ENCODE measurements at regions not wholly inside any gene's neighbourhood (a gene's known extent, or its start where the extent isn't known, plus 50 kb on each side); places are given as distances from the start of the nearest gene placed in this dataset.
"Not testable (repeated sequence)": the region's sequence is repeated elsewhere in the genome, so short reads cannot be mapped to it uniquely, and the experiment has no call there.

- DNase-seq: no peak
Observed at GRCh38 chr6:144744720-144745119, 459.6 kb downstream of the UTRN start.

DNA sequence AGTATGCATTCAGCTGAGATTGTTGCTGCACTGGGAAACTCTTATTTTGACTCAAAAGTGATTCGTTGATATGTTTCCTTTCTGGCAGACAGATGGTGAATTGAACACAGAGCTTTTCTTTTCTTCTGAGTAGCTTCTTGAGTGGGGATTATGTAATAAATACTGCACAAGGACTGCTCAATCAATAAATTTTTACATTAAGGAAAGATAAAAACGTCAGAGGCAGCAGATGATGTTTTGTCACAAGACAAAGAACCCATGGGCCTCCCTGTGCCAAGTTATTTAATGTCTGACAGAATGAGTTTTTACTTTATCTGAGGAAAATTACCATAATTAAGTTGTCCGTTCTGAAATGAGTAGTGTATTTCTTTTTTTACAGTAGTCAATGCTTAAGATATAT, 460.3 kb downstream of the UTRN start:
- DNase-seq: no peak

GRCh38 chr6:144746902-144747469, 461.9 kb downstream of the UTRN start:
- no peak for DNase-seq

DNA sequence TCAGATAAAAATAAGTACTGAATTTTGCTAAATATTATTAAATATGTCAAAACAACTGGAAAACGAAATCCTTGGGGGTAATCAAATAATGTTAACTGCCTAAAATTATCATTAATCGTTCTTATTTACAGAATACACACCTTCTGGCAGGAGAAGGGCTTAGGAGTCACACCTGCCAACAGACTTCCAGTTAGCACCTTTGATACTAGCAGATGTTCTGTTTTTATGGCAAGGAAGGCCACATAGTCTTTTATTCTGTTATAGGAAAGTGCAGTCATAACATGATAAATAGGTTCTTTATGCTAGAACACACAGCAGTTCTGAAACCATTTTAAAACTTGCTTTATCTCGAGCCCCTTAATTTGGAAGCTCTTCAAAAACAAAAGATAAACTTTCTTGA, 464.1 kb downstream of the UTRN start:
- no peak for DNase-seq

- no peak for DNase-seq
Observed at GRCh38 chr6:144753023-144753705, 468.0 kb downstream of the UTRN start.

DNA sequence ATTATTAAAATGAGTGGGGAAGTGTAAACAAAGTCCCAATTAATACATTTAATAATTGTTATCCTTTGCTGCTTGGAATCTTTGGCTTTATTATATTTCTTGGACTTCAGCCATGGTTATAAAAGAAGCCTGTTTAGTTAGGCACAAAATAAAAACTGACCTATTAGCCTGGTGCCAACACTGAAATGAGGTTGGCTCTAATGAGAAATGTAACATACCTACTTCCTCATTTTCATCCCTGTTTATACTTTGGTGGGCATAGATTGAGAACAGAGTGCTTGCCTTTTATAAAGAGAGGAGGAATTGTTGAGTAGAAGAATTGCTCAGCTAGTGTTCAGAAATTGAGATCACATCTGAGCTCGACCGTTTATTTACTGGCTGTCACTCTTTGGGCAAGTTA, 471.3 kb downstream of the UTRN start:
- no peak for DNase-seq

- no peak for DNase-seq
Observed at GRCh38 chr6:144757299-144757698, 472.2 kb downstream of the UTRN start.

GRCh38 chr6:144757730-144758129, 472.6 kb downstream of the UTRN start:
- no peak for DNase-seq

DNA sequence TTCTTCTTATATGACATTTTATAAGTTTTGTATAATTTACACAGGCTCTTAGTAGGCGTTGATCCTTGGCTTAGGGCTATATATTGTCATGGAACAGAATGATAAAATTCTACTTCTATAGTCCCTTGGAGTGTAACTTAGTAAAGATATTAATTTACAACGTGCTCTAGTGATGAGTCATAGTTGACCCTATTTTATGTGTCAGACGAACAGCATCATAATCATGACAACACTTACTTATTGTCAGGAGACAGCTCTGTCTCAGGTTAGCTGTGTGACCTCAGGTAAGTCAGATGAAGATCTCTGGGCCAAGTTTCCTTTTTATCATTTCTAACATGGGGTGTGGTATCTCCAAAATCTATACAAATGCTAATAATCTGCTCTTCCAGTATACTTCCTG, 473.5 kb downstream of the UTRN start:
- DNase-seq: no peak

GRCh38 chr6:144762469-144762868, 477.3 kb downstream of the UTRN start:
- no peak for DNase-seq

DNA sequence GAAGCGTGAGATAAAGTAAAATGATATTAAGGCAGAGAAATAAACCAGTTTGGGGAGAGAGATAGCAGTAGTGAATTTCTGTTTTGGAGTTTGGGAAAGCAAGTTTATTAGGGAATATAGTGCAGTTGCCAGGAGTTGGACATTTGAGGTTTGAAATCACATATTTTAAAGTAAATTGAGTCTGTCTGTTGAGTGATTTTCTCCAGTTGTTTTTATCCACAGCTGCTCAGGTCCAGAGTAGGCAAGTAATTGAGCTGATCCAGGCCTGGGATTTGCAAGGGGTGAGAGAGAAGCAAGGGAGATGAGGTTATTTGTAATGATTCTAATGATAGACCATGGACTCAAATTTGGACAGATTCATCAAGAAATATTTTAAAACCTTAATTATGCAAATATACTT, 481.9 kb downstream of the UTRN start:
- DNase-seq: no peak

DNA sequence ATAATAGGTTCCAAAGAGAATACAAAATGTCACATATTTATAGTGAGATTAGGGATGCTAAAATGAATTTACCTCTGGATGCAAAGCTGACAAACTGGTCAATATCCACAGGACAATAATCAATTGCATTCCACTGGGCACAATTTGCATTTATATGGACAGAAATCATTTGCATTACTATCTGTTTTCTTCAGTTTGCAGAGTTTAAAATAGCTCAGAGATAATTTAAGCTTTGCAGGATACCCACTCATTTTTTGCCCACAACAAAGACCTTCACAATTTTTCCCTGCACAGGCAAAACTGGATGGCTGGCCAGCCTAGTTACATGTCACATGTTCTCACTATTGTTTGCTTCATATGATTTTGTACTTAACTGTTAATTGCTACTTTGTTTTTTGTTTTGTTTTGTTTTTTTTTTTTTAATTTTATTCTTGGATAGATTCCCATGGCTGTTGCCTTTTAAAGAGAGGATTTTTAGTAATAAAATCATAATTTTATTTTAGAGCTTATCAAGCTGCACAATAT, 483.5 kb downstream of the UTRN start:
- DNase-seq: no peak

- no peak for DNase-seq
Observed at GRCh38 chr6:144769142-144769541, 484.0 kb downstream of the UTRN start.

DNA sequence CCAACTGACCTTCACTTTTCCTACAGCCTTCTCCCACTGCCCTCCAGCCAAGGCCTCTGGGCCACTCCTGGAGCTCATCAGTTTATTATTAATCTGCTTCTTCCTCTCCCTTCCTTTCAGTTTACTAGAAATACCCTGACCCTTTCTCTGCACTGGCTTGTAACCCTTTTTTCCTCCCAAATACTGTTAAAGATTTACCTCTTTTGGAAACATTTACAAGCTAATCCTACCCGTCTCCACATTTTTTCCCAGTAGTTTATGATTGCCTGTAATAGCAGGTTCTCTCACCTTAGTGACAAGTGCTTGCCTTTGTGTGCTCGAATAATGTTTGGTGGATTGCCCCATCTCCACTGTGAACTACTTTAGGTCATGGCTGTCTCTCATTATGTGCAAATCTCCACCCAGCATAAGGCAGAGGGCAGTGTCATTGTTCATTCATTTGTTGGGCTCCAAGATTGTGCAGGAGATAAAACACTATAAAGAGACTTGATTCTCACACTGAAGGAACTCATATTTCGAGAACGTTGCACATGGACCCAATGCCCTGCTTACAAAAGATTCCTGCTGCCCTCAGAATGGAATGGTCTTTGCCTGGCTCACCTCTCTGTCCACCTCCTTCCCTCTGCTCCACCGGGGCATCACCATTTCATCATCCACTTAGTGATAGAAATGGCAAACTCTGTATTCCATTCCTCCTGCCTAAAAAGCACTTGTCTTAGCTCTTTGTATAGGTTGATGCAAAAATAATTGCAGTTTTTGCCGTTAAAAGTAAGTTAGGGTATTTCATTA, 491.1 kb downstream of the UTRN start:
- no peak for DNase-seq

DNA sequence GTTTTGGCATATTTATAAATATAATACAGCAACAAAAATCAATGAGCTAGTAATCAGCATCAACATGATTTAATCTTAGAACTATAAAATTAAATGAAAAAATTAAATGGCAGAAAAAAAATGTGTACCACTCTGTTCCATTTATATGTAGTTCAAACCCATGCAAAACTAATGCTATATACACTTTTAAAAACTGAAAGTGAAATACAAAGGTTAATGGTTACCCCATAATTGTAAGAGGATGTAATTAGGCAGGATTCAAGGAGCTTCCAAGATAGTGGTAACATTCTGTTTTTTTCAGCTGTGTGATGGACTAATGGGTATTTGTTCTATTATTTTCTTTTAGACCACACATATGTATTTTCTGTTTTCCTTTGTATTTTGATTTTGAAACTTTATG, 492.1 kb downstream of the UTRN start:
- no peak for DNase-seq

- no peak for DNase-seq
Observed at GRCh38 chr6:144778056-144778455, 492.9 kb downstream of the UTRN start.

- no peak for DNase-seq
Observed at GRCh38 chr6:144778773-144779492, 493.8 kb downstream of the UTRN start.

GRCh38 chr6:144781836-144782235, 496.7 kb downstream of the UTRN start:
- DNase-seq: no peak

DNA sequence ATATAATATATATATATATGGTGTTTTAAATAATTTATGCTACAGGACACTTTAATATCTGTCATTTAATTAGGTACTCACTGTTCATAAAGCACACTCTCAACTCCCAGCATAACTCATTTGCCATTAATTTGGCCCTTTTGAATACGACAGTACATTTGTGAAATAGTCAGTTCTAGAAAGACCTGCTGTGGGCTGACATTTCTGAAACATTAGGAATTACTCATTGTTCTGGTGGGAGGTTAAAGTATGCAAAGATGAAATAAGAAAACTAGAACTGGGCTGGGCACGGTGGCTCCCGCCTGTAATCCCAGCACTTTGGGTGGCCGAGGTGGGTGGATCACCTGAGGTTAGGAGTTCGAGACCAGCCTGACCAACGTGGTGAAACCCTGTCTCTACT, 497.5 kb downstream of the UTRN start:
- no peak for DNase-seq

GRCh38 chr6:144785056-144785455, 499.9 kb downstream of the UTRN start:
- no peak for DNase-seq

DNA sequence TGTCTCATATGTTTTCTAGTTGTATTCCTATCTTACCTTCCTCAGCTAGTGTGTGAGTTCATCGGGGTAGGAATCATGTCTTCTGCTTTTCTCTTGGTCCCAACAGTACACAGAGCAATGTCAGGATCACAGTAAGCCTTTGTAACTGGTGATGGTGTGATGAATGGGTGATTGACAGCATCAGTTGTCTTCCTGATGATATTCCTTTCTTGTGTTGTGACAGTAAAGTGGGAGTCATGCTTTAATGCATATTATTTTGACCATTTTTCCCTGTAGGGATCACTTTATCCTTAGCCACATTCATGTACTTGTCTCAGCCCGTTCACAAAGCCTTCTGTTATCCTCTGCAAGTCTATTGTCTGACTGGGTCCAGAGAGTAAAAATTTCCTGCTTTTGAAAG, 501.7 kb downstream of the UTRN start:
- DNase-seq: no peak

- no peak for DNase-seq
Observed at GRCh38 chr6:144793744-144794143, 508.6 kb downstream of the UTRN start.

GRCh38 chr6:144795022-144795421, 509.9 kb downstream of the UTRN start:
- not testable (repeated sequence) for DNase-seq
